ENCODE measurements at regions not wholly inside any gene's neighbourhood (a gene's known extent, or its start where the extent isn't known, plus 50 kb on each side); places are given as distances from the start of the nearest gene placed in this dataset.
A peak's percentile ranks its signal among the peaks of the same experiment; 100 is the strongest.

GRCh38 chr6:90434094-90434493, 137.5 kb upstream of the BACH2 start:
- DNase-seq = no peak

- no peak for DNase-seq
Measured at GRCh38 chr6:90432937-90433336, 136.3 kb upstream of the BACH2 start.

GRCh38 chr6:90432041-90432775, 135.6 kb upstream of the BACH2 start:
- no peak for DNase-seq

- no peak for DNase-seq
Measured at GRCh38 chr6:90431576-90431975, 134.9 kb upstream of the BACH2 start.

- DNase-seq = no peak
Measured at GRCh38 chr6:90429713-90430112, 133.1 kb upstream of the BACH2 start.

- no peak for DNase-seq
Measured at GRCh38 chr6:90428514-90428913, 131.9 kb upstream of the BACH2 start.

GRCh38 chr6:90425161-90425641, 128.6 kb upstream of the BACH2 start:
- no peak for DNase-seq

- DNase-seq = no peak
Measured at GRCh38 chr6:90424580-90424979, 127.9 kb upstream of the BACH2 start.

- DNase-seq = no peak
Measured at GRCh38 chr6:90421666-90422065, 125.0 kb upstream of the BACH2 start.

GRCh38 chr6:90420500-90420899, 123.9 kb upstream of the BACH2 start:
- DNase-seq = no peak

GRCh38 chr6:90417385-90417784, 120.7 kb upstream of the BACH2 start:
- no peak for DNase-seq

- DNase-seq = no peak
Measured at GRCh38 chr6:90416322-90416721, 119.7 kb upstream of the BACH2 start.

- no peak for DNase-seq
Measured at GRCh38 chr6:90415178-90415577, 118.5 kb upstream of the BACH2 start.

- DNase-seq = no peak
Measured at GRCh38 chr6:90414352-90414751, 117.7 kb upstream of the BACH2 start.

- peak; percentile 84 for DNase-seq
Measured at GRCh38 chr6:90413867-90414266, 117.2 kb upstream of the BACH2 start.

- DNase-seq = no peak
Measured at GRCh38 chr6:90413396-90413795, 116.8 kb upstream of the BACH2 start.

- DNase-seq = no peak
Measured at GRCh38 chr6:90412538-90413369, 116.1 kb upstream of the BACH2 start.

GRCh38 chr6:90411292-90411781, 114.7 kb upstream of the BACH2 start:
- peak; percentile 75 for DNase-seq

- no peak for DNase-seq
Measured at GRCh38 chr6:90409700-90410099, 113.1 kb upstream of the BACH2 start.

GRCh38 chr6:90406957-90407356, 110.3 kb upstream of the BACH2 start:
- DNase-seq = no peak

GRCh38 chr6:90406142-90406794, 109.6 kb upstream of the BACH2 start:
- DNase-seq = no peak

GRCh38 chr6:90403489-90404381, 107.1 kb upstream of the BACH2 start:
- no peak for DNase-seq
